ENCODE measurements at regions not wholly inside any gene's neighbourhood (a gene's known extent, or its start where the extent isn't known, plus 50 kb on each side); places are given as distances from the start of the nearest gene placed in this dataset.

- no peak for TF ChIP-seq CTCF (conservative IDR thresholded peaks at IDR 0.05; ENCODE audit: control insufficient read depth, insufficient read depth, low read depth, low read length)
- H3K4me3 ChIP-seq (ENCODE audit: control insufficient read depth, low read depth, low read length): no peak overlapping the region
- DNase-seq (ENCODE audit: low read depth): no peak
Measured at GRCh38 chr2:139123795-139124194, 343.6 kb upstream of the NXPH2 start.

GRCh38 chr2:139122711-139123158, 342.5 kb upstream of the NXPH2 start:
- DNase-seq (ENCODE audit: low read depth): peak; percentile 64
- no peak for TF ChIP-seq CTCF (conservative IDR thresholded peaks at IDR 0.05; ENCODE audit: control insufficient read depth, insufficient read depth, low read depth, low read length)
- no peak overlapping the region for H3K4me3 ChIP-seq (ENCODE audit: control insufficient read depth, low read depth, low read length)

GRCh38 chr2:139099721-139100120, 319.5 kb upstream of the NXPH2 start:
- H3K4me3 ChIP-seq (ENCODE audit: control insufficient read depth, low read depth, low read length): no peak overlapping the region
- DNase-seq (ENCODE audit: low read depth): no peak
- no peak for TF ChIP-seq CTCF (conservative IDR thresholded peaks at IDR 0.05; ENCODE audit: control insufficient read depth, insufficient read depth, low read depth, low read length)

GRCh38 chr2:139098961-139099360, 318.8 kb upstream of the NXPH2 start:
- no peak overlapping the region for H3K4me3 ChIP-seq (ENCODE audit: control insufficient read depth, low read depth, low read length)
- no peak for DNase-seq (ENCODE audit: low read depth)
- no peak for TF ChIP-seq CTCF (conservative IDR thresholded peaks at IDR 0.05; ENCODE audit: control insufficient read depth, insufficient read depth, low read depth, low read length)

GRCh38 chr2:139083121-139083520, 302.9 kb upstream of the NXPH2 start:
- no peak overlapping the region for H3K4me3 ChIP-seq (ENCODE audit: control insufficient read depth, low read depth, low read length)
- TF ChIP-seq CTCF (conservative IDR thresholded peaks at IDR 0.05; ENCODE audit: control insufficient read depth, insufficient read depth, low read depth, low read length): no peak
- DNase-seq (ENCODE audit: low read depth): no peak

- no peak overlapping the region for H3K4me3 ChIP-seq (ENCODE audit: control insufficient read depth, low read depth, low read length)
- no peak for TF ChIP-seq CTCF (conservative IDR thresholded peaks at IDR 0.05; ENCODE audit: control insufficient read depth, insufficient read depth, low read depth, low read length)
- no peak for DNase-seq (ENCODE audit: low read depth)
Measured at GRCh38 chr2:139080244-139080643, 300.1 kb upstream of the NXPH2 start.

GRCh38 chr2:139079311-139079710, 299.1 kb upstream of the NXPH2 start:
- TF ChIP-seq CTCF (conservative IDR thresholded peaks at IDR 0.05; ENCODE audit: control insufficient read depth, insufficient read depth, low read depth, low read length): no peak

More at GRCh38 chr2:139079311-139079710, 299.1 kb upstream of the NXPH2 start:
- DNase-seq (ENCODE audit: low read depth): no peak
- no peak overlapping the region for H3K4me3 ChIP-seq (ENCODE audit: control insufficient read depth, low read depth, low read length)
